ENCODE measurements at regions not wholly inside any gene's neighbourhood (a gene's known extent, or its start where the extent isn't known, plus 50 kb on each side); places are given as distances from the start of the nearest gene placed in this dataset.

DNA sequence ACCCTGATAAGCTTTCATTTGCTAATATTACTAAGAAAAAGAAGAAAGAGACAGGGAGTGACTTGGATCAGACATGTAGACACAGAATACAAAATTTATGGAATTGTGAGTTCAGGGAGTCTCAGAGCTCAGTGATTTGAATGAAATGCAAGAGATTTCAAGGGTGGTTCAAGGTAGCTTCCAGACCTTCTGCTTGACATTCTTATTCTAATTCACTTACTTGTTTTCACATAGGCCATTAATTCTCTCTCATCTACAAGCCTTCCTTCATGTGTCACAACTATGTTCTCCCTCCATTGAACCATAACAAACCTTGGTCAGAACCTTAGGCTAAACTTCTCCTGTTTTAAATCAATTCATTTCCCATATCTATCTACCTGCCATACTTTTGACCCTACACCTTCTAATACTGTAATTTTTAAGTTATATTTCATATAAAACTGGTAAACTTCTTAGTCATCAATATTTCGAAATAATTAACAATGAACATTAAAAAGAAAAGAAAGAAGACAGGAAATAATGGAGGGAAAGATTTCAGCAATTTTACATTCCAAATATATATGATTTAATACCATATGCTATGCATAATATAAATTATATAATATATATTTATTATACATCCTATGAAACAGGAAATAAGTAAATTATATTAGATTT is 139.2 kb upstream of the PDE1A start:
- TF ChIP-seq KDM1A (IDR thresholded peaks at IDR 0.05; ENCODE audit: borderline replicate concordance) (no peak), YY1 (IDR thresholded peaks at IDR 0.05; ENCODE audit: low read depth, low read length) (no peak), EZH2 (IDR thresholded peaks at IDR 0.05; ENCODE audit: borderline replicate concordance, control insufficient read depth, low read depth, low read length) (no peak), POLR2A (IDR thresholded peaks at IDR 0.05; ENCODE audit: low read depth, low read length) (no peak), MYC (IDR thresholded peaks at IDR 0.05; ENCODE audit: insufficient read depth, insufficient read length, insufficient replicate concordance, low read length, severe bottlenecking) (no peak), MTA2 (IDR thresholded peaks at IDR 0.05; ENCODE audit: low read depth) (no peak), GABPA (IDR thresholded peaks at IDR 0.05; ENCODE audit: low read depth) (no peak), TARDBP (IDR thresholded peaks at IDR 0.05; ENCODE audit: borderline replicate concordance) (no peak), SRF (IDR thresholded peaks at IDR 0.05; ENCODE audit: low read depth in 2 of 2, low read length in 2 of 2) (no peak), MTA3 (IDR thresholded peaks at IDR 0.05; ENCODE audit: borderline replicate concordance, low read length) (no peak), ZNF274 (IDR thresholded peaks at IDR 0.05; ENCODE audit: insufficient read depth, insufficient read length) (no peak), YBX1 (IDR thresholded peaks at IDR 0.05) (no peak)
- TF ChIP-seq, protein P1, sequence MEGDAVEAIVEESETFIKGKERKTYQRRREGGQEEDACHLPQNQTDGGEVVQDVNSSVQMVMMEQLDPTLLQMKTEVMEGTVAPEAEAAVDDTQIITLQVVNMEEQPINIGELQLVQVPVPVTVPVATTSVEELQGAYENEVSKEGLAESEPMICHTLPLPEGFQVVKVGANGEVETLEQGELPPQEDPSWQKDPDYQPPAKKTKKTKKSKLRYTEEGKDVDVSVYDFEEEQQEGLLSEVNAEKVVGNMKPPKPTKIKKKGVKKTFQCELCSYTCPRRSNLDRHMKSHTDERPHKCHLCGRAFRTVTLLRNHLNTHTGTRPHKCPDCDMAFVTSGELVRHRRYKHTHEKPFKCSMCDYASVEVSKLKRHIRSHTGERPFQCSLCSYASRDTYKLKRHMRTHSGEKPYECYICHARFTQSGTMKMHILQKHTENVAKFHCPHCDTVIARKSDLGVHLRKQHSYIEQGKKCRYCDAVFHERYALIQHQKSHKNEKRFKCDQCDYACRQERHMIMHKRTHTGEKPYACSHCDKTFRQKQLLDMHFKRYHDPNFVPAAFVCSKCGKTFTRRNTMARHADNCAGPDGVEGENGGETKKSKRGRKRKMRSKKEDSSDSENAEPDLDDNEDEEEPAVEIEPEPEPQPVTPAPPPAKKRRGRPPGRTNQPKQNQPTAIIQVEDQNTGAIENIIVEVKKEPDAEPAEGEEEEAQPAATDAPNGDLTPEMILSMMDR (IDR thresholded peaks at IDR 0.05 in 2 of 3, conservative IDR thresholded peaks at IDR 0.05 in 1 of 3; ENCODE audit: control insufficient read depth in 2 of 3, extremely low read depth in 1 of 3, insufficient read depth in 1 of 3, low read depth in 3 of 3, low read length in 3 of 3) = no peak

Data from GM12878 (cell line).